GM21423 (cell line): ENCODE measurements at regions not wholly inside any gene's neighbourhood (a gene's known extent, or its start where the extent isn't known, plus 50 kb on each side); places are given as distances from the start of the nearest gene placed in this dataset.
"Not testable (repeated sequence)": the region's sequence is repeated elsewhere in the genome, so short reads cannot be mapped to it uniquely, and the experiment has no call there.

Experiments
- ATAC-seq: cut with Tn5 transposase; IDR thresholded peaks from one replicate; pipeline ENCODE4 v1.9.1; 2021; ENCODE audit warnings: mild to moderate bottlenecking, moderate library complexity; ENCODE audit not compliant: unreplicated experiment

DNA sequence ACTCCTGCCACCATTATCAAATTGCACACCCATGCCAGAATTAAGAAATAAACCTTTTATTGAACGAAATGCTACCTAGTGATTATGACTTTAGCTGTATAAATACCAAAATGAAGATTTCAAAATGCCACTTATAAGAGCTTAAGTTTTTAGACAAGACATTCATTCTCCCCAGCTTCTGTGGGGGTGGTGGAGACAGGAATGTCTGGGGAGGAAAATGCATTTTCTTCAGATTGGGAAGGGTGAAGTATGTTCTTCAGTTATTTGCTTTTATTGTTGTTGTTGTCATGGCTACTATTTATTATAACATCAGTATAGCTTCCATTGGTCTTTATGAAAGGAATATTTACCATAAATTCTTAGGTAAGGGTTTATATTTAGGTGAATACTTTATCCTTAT is 132.7 kb upstream of the GMNC start:
- ATAC-seq: no peak

DNA sequence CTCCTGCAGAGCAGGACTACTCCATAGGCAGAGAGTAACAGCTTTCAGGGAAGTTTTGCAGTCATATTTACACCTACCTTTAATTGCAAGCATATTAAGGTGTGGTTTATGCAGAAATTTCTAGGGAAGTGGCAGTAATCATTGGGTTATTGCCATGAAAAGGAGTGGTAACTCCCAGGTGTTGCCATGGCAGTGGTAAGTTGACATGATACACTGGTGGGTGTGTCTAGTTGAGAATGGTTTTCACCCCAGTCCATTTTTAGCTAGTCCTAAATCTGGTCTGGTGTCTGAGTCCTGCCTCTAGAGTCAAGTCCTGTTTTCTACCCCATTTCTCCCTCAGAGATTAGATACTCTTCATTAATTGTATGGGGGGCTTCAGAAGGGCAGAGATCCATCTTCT is 128.4 kb upstream of the GMNC start:
- no peak for ATAC-seq

DNA sequence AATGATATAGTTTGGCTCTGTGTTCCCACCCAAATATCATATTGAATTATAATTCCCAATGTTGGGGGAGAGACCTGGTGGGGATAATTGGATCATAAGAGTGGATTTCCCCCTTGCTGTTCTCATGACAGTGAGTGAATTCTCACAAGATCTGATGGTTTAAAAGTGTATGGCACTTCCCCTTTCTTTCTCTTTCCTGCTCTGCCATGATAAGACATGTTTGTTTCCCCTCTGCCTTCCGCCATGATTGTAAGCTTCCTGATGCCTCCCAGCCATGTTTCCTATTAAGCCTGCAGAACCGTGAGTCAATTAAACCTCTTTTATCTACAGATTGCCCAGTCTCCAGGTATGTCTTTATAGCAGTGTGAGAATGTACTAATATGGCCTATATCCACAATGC is 126.7 kb upstream of the GMNC start:
- no peak for ATAC-seq

DNA sequence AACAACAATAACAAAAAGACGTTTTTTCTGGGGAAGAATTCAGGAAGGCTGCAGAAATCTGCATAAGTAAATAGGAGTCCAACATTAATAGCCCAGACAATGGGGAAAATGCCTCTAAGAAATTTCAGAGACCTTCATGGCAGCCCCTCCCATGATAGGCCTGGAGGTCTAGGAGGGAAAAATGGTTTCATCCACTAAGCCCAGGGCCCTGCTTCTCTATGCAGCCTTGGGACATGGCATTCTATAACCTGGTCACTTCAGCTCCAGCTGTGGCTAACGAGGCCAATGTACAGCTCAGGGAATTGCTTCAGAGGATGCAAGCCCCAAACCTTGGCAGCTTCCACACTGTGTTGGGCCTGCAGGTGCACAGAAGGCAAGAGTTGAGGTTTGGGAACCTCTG is 125.6 kb upstream of the GMNC start:
- no peak for ATAC-seq

DNA sequence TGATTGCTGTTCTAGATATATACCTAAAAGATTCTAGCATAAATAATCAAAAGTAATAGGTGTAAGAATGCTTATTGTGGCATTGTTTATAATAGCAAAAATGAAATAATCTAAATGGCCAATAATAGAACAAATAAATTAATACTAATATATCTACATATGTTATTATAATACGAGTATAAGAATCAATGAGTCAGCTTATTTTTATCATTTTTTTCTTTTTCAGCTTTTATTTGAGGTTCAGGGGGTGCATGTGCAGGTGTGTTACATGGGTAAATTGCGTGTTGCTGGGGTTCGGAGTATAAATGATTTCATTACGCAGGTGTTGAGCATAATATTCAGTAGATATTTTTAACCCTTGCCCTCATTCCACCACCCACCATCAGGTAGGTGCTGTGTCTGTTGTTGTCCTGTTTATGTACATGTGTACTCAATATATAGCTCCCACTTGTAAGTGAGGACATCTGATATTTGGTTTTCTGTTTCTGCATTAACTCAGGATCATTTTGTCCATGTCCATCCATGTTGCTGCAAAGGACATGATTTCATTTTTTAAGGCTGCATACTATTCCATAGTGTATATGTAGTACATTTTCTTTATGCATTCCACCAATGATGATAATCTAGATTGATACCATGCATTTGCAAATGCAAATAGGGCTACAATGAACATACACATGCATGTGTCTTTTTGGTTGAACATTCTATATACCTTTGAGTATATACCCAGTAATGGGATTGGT is 122.2 kb upstream of the GMNC start:
- no peak for ATAC-seq

DNA sequence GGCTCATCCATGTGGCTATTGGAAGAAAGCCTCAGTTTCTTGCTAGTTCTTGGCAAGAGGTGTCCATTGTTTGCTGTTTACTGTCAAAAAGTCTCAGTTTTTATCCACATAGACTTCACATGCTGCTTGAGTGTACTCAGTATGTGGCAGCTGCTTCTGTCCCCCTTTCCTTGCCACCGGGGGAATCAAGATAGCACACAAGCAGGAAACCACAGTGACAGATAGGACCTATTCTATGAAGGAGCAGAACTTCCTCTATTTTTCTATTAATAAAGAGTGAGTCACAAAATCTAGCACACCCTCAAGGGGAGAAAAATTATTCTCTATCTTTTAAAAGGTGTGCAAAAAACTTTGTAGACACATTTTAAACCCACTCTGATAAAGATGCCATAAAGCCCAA is 121.4 kb upstream of the GMNC start:
- peak; percentile 81 for ATAC-seq

DNA sequence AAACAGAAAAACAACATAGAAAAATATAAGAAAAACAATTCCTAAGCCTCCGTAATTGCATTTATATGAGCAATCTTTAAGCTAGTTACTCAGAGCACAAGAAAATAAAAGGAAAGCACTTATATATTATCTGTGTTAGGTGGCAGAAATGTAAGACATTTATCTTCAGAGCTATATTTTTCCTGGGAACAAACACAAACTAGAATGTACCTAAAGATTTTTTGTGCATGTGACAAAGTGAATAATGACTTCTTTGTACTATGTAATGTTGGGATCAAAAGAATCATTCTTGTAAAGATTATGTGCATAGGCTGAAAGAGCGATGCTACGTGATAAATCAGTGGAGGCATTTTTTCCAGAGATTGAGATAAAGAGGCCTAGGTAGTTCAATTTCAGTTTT is 111.3 kb upstream of the GMNC start:
- ATAC-seq: no peak

DNA sequence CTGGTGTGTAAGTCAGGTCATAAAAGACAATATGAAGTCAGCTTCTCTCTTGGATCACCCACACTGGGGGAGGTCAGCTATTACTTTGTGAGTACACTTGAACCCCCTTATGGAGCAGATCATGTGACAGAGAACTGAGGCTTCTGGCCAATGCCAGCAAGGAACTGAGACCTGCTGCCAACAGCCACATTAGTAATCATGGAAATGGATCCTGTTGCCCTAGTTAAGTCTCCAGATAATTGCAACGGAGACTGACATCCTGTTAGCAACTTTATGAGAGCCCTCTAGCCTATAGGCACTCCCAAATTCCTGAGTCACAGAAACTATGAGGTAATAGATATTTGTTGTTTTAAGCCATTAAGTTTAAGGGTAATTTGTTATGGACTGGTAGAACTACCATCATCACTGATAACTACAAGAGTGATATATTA is 110.4 kb upstream of the GMNC start:
- no peak for ATAC-seq

DNA sequence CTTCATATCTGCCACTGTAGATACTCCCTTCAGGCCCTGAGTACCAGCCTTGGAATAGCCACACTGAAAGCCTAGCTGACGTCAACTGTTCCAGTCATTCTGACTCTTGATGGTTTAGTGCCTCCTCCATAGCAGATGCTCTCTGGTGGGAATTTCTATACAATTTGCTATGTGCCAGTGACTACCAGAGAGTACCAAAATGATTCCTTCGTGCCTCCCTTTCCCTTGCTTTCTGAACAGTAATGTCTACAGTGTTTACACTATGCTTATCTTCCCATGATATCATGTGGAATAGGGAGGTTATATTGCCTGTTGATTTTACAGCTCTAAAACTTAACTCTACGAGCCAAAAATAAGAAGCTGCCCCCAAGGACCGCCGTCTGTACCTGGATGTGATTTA is 109.7 kb upstream of the GMNC start:
- no peak for ATAC-seq

DNA sequence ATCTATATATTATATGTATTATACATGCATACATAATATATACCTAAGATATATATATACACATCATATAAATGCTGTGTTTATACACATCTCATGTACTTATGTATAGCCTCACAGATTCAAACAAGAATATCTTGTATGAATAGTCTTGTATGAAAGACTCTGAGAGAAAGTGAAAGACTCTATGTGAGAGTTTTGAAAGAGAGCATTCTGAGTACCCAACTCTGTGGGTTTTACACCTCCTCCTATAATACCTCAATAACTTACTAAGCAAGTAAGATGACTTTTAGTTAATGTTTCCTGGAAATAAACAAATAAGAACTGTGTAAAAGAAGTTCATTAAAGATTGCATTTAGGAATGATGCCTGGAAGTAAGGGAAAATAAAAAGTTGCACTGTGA is 108.1 kb upstream of the GMNC start:
- no peak for ATAC-seq

DNA sequence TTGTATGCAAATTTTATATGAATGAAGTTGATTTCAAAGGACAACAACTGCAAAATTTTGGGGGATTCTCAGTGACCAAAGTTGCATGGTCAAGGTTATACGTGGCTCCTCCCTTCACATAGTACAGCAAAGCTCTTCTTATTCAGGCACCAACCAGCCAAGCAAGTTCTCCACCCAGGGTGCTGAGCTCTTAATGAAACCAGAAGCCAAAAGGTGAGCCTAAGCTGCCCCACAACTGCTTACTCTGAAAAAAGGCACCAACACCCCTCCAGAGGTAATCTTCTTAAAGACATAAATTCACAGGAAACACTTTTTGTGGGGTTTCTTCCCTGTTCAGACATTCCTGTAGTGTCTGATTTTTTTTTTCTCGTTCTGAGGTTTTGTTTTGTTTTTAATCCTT is 106.1 kb upstream of the GMNC start:
- ATAC-seq: no peak

DNA sequence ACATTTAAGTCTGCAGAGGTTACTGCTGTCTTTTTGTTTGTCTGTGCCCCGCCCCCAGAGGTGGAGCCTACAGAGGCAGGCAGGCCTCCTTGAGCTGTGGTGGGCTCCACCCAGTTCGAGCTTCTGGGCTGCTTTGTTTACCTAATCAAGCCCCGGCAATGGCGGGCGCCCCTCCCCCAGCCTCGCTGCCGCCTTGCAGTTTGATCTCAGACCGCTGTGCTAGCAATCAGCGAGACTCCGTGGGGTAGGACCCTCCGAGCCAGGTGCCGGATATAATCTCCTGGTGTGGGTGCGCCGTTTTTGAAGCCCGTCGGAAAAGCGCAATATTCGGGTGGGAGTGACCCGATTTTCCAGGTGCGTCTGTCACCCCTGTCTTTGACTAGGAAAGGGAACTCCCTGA is 102.4 kb upstream of the GMNC start:
- ATAC-seq: not testable (repeated sequence)

DNA sequence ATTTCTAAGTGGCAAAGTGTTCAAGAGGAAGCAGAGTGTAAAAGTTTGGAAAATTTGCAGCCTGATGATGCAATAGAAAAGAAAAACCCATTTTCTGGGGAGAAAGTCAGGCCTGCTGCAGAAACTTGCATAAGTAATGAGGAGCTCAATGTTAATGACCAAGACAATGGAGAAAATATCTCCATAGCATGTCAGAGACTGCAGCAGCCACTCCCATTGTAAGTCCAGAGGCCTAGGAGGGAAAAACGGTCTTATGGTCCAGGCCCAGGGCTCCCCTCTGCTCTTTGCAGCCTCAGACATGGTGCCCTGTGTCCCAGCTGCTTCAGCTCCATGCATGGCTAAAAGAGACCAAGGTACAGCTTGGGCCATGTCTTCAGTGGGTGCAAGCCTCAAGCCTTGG is 96.6 kb upstream of the GMNC start:
- ATAC-seq: no peak

DNA sequence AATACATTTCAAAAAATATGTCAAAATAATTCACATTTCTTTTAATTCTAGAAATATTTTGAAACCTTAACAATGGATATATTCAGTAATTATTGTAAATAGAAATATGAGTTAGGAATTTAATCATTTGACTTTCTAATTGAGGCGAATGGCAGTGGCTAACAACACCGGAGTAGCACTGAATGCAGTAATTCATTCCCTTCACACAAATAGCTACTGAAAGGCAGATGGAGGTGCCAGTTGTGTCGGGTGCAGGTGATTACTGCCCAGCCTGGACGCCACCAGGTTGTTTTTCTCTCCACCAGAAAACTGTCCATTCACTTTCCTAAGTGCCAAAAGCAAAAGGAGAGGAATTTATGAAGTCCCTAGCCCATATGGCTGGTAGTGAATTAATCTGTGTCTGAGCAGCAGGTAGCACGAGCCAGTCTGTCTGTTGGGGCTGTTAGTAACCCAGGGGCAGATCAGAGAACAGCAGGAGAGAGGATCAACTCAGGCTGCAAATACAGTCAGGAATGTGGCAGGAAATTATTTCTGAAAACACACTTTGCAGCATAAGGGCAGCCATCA is 79.3 kb upstream of the GMNC start:
- ATAC-seq: no peak

DNA sequence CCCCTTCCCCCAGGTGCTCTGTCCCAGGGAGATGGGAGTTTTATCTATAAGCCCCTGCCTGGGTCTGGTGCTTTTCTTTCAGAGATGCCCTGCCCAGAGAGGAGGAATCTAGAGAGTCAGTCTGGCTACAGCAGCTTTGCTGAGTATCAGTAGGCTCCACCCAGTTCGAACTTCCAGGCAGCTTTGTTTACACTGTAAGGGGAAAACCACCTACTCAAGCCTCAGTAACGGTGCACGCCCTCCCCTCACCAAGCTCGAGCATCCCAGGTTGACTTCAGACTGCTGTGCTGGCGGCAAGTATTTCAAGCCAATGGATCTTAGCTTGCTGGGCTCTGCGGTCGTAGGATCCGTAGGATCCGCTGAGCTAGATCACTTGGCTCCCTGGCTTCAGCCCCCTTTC is 72.1 kb upstream of the GMNC start:
- not testable (repeated sequence) for ATAC-seq

DNA sequence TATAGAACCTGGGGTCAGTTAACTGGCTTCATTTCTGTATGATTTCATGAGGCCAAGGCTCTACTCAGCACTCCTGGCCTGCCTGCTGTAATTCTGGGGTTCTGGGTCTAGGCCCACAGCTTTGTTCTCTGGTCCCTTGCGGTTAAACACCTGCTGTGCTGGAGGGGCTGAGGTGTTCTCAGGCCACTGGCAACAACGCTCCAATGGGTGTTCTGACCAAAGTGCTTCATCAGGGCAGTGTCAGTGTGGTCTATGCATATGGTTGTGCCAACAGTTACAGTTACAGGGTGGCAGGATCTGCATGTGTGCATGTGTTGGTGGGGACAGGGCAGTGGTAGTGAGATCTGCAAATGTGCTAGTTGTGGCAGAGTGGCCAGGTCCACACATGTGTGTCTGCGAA is 64.1 kb upstream of the GMNC start:
- ATAC-seq: no peak

DNA sequence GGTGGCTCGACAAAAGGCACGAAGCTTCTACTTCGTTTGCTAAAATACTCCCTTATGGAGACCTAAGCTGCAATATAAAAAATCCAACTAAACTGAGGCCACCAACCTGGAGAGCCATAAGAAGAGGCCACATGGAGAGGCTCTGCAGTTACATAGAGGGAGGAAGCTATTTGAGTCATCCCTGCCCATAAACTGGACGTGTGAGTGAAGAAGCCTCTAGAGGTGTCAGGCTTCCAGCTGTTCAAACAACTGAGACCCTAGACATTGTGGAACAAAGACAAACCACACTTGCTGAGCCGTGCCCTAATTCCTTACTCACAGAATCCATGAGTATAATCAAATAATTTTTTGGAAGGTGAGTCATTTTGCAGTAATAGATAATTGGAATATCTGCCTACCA is 50.2 kb upstream of the GMNC start:
- no peak for ATAC-seq
